CD4-positive, alpha-beta T cell (primary cell): ENCODE measurements at regions not wholly inside any gene's neighbourhood (a gene's known extent, or its start where the extent isn't known, plus 50 kb on each side); places are given as distances from the start of the nearest gene placed in this dataset.

ENCODE experiments used
- ATAC-seq: fragments of 200-7000 bp; cut with Tn5 transposase; one replicate; pipeline ENCODE4 v1.10.0; 2022; ENCODE audit warnings: mild to moderate bottlenecking; ENCODE audit not compliant: poor library complexity
- CTCF ChIA-PET: fragments of 350-600 bp; sonication (Branson Sonifier 250); formaldehyde crosslinking; loops from one replicate; lab custom pipeline; 2021; ENCODE audit warnings: antibody characterized with exemption, inconsistent platforms; lab: Charles Lee
- POLR2A ChIA-PET: fragments of 350-600 bp; sonication (Branson Sonifier 250); formaldehyde crosslinking; loops from one replicate; lab custom pipeline; 2021; ENCODE audit warnings: antibody characterized with exemption, inconsistent platforms; lab: Charles Lee
- DNase-seq, 14 experiments: peaks; one replicate each; pipeline ENCODE4 v3.0.0-alpha.2; 2013 to 2020; ENCODE audit warnings: mixed read lengths in 2 of 14
- H3K27ac ChIP-seq, 2 donors: one replicate each; pipeline versions ENCODE4 v1.5.1 to v1.7.0; 2013; ENCODE audit warnings: low read length in 2 of 2, low read depth in 1 of 2, mild to moderate bottlenecking in 1 of 2
- H3K27me3 ChIP-seq, 2 experiments: 1 replicate in 1 of 2; 2 replicates in 1 of 2; pipeline versions ENCODE4 v1.6.1 to v1.7.0; 2013; ENCODE audit warnings: low read length in 2 of 2, control low read depth in 1 of 2, mild to moderate bottlenecking in 1 of 2, moderate library complexity in 1 of 2; ENCODE audit not compliant: insufficient read depth in 2 of 2, control insufficient read depth in 1 of 2
- H3K36me3 ChIP-seq: one replicate; pipeline ENCODE4 v1.6.1; 2013; ENCODE audit warnings: low read length, control low read depth; ENCODE audit not compliant: insufficient read depth
- H3K4me1 ChIP-seq: one replicate; pipeline ENCODE4 v1.6.1; 2013; ENCODE audit warnings: low read length, control low read depth; ENCODE audit not compliant: insufficient read depth
- H3K4me3 ChIP-seq: one replicate; pipeline ENCODE4 v1.5.1; 2013; ENCODE audit warnings: mild to moderate bottlenecking, low read length, moderate library complexity
- H3K9me3 ChIP-seq, 2 experiments: 1 replicate in 1 of 2; 2 replicates in 1 of 2; pipeline versions ENCODE4 v1.6.1 to v1.7.0; 2013; ENCODE audit warnings: low read length in 2 of 2, mild to moderate bottlenecking in 2 of 2, control low read depth in 1 of 2, moderate library complexity in 1 of 2; ENCODE audit not compliant: control insufficient read depth in 1 of 2, insufficient read depth in 1 of 2
- H3K27ac Mint-ChIP-seq: one replicate; pipeline ENCODE4 v1.8.0; 2020; ENCODE audit warnings: mixed read lengths
- H3K27me3 Mint-ChIP-seq: one replicate; pipeline ENCODE4 v1.8.0; 2021; ENCODE audit warnings: mixed read lengths
- H3K36me3 Mint-ChIP-seq: one replicate; pipeline ENCODE4 v1.8.0; 2021; ENCODE audit warnings: low read depth, mixed read lengths
- H3K4me1 Mint-ChIP-seq: one replicate; pipeline ENCODE4 v1.8.0; 2021; ENCODE audit warnings: low read depth, mixed read lengths
- H3K4me3 Mint-ChIP-seq: one replicate; pipeline ENCODE4 v1.8.0; 2020; ENCODE audit warnings: mild to moderate bottlenecking, mixed read lengths
- H3K9me3 Mint-ChIP-seq: one replicate; pipeline ENCODE4 v1.8.0; 2020; ENCODE audit warnings: mixed read lengths
- CTCF ChIP-seq: fragments of 200-600 bp; IDR thresholded peaks from one replicate; pipeline ENCODE4 v1.8.0; 2022; ENCODE audit warnings: antibody characterized with exemption, mild to moderate bottlenecking
- intact Hi-C, 2 experiments: fragments of 100-400 bp; cut with DNase I in 1 of 2; cut with micrococcal nuclease in 1 of 2; formaldehyde crosslinking; loops; one replicate each; pipeline versions ENCODE4 v1.15.1 to v1.9.0; 2023 to 2025; cut with DNase I, micrococcal nuclease

- POLR2A ChIA-PET: no interaction called here
- no peak overlapping the region for H3K27ac ChIP-seq
- intact Hi-C loops: no loop called here
- H3K9me3 Mint-ChIP-seq: no peaks in the 10 kb centered on the region
- H3K36me3 ChIP-seq: no peaks in the 10 kb centered on the region
- no peak for DNase-seq
- no peaks in the 10 kb centered on the region for H3K4me1 Mint-ChIP-seq
- no peaks in the 10 kb centered on the region for H3K27me3 ChIP-seq
- CTCF ChIA-PET: no interaction called here
- no peaks in the 10 kb centered on the region for H3K4me1 ChIP-seq
- no peak overlapping the region for H3K4me3 ChIP-seq
- H3K4me3 Mint-ChIP-seq: no peak overlapping the region
- peaks cover 0 to 10% of the 10 kb centered on the region in 2 experiments for H3K9me3 ChIP-seq
- no peak overlapping the region for H3K27ac Mint-ChIP-seq
- H3K36me3 Mint-ChIP-seq: no peaks in the 10 kb centered on the region
- ATAC-seq: no peak
- no peaks in the 10 kb centered on the region for H3K27me3 Mint-ChIP-seq
- no peak for TF ChIP-seq CTCF
These were observed 180.8 kb downstream of the GLI2 start for GRCh38 chr2:120916446-120916845.

- intact Hi-C loops: no loop called here
These were observed 182.2 kb downstream of the GLI2 start for GRCh38 chr2:120917886-120918285.

GRCh38 chr2:120919216-120919615 is 183.5 kb downstream of the GLI2 start:
- intact Hi-C loops: no loop called here
- CTCF ChIA-PET: no interaction called here
- no peaks in the 10 kb centered on the region for H3K4me1 ChIP-seq
- TF ChIP-seq CTCF: no peak
- no peaks in the 10 kb centered on the region for H3K27me3 ChIP-seq
- H3K36me3 ChIP-seq: no peaks in the 10 kb centered on the region
- H3K27ac ChIP-seq: no peak overlapping the region
- H3K9me3 ChIP-seq: peaks cover 0 to 19% of the 10 kb centered on the region in 2 experiments
- no peak overlapping the region for H3K27ac Mint-ChIP-seq
- POLR2A ChIA-PET: no interaction called here
- no peak overlapping the region for H3K4me3 ChIP-seq
- H3K4me1 Mint-ChIP-seq: no peaks in the 10 kb centered on the region
- no peak for DNase-seq
- ATAC-seq: no peak
- no peaks in the 10 kb centered on the region for H3K9me3 Mint-ChIP-seq
- no peaks in the 10 kb centered on the region for H3K27me3 Mint-ChIP-seq
- no peak overlapping the region for H3K4me3 Mint-ChIP-seq
- no peaks in the 10 kb centered on the region for H3K36me3 Mint-ChIP-seq

More at GRCh38 chr2:120917886-120918285, 182.2 kb downstream of the GLI2 start:
- Histone ChIP-seq H3K36me3 (no peaks in the 10 kb centered on the region), H3K9me3 (peaks cover 0 to 17% of the 10 kb centered on the region in 2 experiments), H3K4me1 (no peaks in the 10 kb centered on the region), H3K27me3 (no peaks in the 10 kb centered on the region), H3K4me3 (no peak overlapping the region), H3K27ac (no peak overlapping the region)
- Mint-ChIP-seq H3K9me3 (no peaks in the 10 kb centered on the region), H3K4me3 (no peak overlapping the region), H3K4me1 (no peaks in the 10 kb centered on the region), H3K27me3 (no peaks in the 10 kb centered on the region), H3K27ac (no peak overlapping the region), H3K36me3 (no peaks in the 10 kb centered on the region)
- DNase-seq (no peak), ATAC-seq (no peak)
- ChIA-PET CTCF (no interaction called here), POLR2A (no interaction called here)
- no peak for TF ChIP-seq CTCF
